ENCODE measurements at regions not wholly inside any gene's neighbourhood (a gene's known extent, or its start where the extent isn't known, plus 50 kb on each side); places are given as distances from the start of the nearest gene placed in this dataset.

GRCh38 chr10:8853048-8853447 lies 798.6 kb downstream of the GATA3 start:
- TF ChIP-seq EZH2phosphoT487 (IDR thresholded peaks at IDR 0.05; ENCODE audit: insufficient read depth, low read depth) = no peak
- TF ChIP-seq EZH2 (IDR thresholded peaks at IDR 0.05; ENCODE audit: insufficient read depth, poor library complexity, severe bottlenecking) = no peak
